ENCODE measurements at regions not wholly inside any gene's neighbourhood (a gene's known extent, or its start where the extent isn't known, plus 50 kb on each side); places are given as distances from the start of the nearest gene placed in this dataset.

DNA sequence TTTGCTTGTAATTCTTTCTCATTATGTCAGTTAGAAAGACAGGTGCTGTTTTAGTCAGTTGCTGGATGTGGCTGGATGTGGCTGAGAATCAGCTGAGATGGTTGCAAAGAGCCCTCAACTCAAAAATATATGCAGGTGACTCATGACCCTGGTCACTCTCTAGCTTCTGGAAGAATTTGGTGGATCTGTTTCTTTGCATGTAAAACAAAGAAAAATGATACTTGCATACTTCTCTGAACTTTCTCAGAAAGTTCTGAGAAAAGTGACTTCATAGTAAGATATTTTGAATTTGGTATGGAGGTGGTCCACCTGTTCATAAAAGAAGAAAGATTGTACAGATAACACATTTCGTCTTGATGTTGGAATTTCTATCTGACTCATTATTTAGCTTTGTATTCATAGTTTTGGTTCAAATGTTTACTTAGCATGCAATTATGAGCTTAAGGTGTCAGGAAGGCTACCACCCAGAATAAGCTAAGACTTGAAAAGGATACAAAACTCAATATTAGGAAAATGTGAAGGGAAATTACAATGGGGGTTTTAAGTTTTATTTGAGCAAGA lies 163.2 kb upstream of the OLIG3 start:
- no peak for FAIRE-seq
- intact Hi-C loops (cut with DNase I), result no loop called here
- Histone ChIP-seq H3K4me1 (ENCODE audit: control insufficient read depth in 2 of 3, insufficient read depth in 2 of 3, low read depth in 1 of 3, low read length in 3 of 3) (no peaks in the 10 kb centered on the region), H3K36me3 (ENCODE audit: control insufficient read depth in 2 of 3, insufficient read depth in 3 of 3, low read length in 3 of 3) (no peaks in the 10 kb centered on the region), H3K9me3 (ENCODE audit: control insufficient read depth in 2 of 3, insufficient read depth in 1 of 3, low read length in 3 of 3) (peaks cover 0 to 10% (median 6%) of the 10 kb centered on the region in 3 donors), H3K4me3 (ENCODE audit: low read length in 3 of 3) (no peak overlapping the region), H3K27ac (ENCODE audit: low read depth in 2 of 2, low read length in 2 of 2) (no peak overlapping the region), H3K27me3 (ENCODE audit: control insufficient read depth, insufficient read depth, low read length) (no peaks in the 10 kb centered on the region), H3K9ac (ENCODE audit: low read length in 3 of 3) (no peak overlapping the region)
- TF ChIP-seq, protein P1, sequence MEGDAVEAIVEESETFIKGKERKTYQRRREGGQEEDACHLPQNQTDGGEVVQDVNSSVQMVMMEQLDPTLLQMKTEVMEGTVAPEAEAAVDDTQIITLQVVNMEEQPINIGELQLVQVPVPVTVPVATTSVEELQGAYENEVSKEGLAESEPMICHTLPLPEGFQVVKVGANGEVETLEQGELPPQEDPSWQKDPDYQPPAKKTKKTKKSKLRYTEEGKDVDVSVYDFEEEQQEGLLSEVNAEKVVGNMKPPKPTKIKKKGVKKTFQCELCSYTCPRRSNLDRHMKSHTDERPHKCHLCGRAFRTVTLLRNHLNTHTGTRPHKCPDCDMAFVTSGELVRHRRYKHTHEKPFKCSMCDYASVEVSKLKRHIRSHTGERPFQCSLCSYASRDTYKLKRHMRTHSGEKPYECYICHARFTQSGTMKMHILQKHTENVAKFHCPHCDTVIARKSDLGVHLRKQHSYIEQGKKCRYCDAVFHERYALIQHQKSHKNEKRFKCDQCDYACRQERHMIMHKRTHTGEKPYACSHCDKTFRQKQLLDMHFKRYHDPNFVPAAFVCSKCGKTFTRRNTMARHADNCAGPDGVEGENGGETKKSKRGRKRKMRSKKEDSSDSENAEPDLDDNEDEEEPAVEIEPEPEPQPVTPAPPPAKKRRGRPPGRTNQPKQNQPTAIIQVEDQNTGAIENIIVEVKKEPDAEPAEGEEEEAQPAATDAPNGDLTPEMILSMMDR (IDR thresholded peaks at IDR 0.05; ENCODE audit: borderline replicate concordance, extremely low read depth, insufficient read depth), result no peak
- no peak for DNase-seq

DNA sequence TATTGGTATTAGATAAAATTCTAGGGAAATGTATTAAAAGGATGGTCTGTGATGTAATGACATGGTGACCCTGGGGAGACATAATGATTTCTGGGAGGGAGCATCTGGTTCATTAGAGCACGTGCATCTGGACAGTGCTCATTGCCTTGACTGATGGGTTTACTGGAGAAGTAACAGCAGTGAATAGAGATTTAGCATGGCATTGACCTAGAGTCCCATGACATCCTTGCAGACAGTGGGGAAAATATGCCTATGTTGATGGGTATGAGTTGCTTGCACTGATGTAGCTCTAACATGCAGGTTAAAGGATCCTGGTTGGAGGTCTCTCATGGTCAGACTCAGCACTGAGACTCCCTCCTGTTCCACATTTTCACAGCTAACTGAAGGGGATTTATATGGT lies 164.1 kb upstream of the OLIG3 start:
- H3K9ac ChIP-seq (ENCODE audit: low read length in 3 of 3), result no peak overlapping the region
- no peaks in the 10 kb centered on the region for H3K27me3 ChIP-seq (ENCODE audit: control insufficient read depth, insufficient read depth, low read length)
- DNase-seq (no peak), FAIRE-seq (no peak)
- TF ChIP-seq, protein P1 (IDR thresholded peaks at IDR 0.05; ENCODE audit: borderline replicate concordance, extremely low read depth, insufficient read depth), result no peak
- intact Hi-C loops (cut with DNase I), result no loop called here
- peaks cover 0 to 7% (median 5%) of the 10 kb centered on the region in 3 donors for H3K9me3 ChIP-seq (ENCODE audit: control insufficient read depth in 2 of 3, insufficient read depth in 1 of 3, low read length in 3 of 3)
- H3K4me3 ChIP-seq (ENCODE audit: low read length in 3 of 3), result no peak overlapping the region
- no peaks in the 10 kb centered on the region for H3K36me3 ChIP-seq (ENCODE audit: control insufficient read depth in 2 of 3, insufficient read depth in 3 of 3, low read length in 3 of 3)
- H3K4me1 ChIP-seq (ENCODE audit: control insufficient read depth in 2 of 3, insufficient read depth in 2 of 3, low read depth in 1 of 3, low read length in 3 of 3), result no peaks in the 10 kb centered on the region
- no peak overlapping the region for H3K27ac ChIP-seq (ENCODE audit: low read depth in 2 of 2, low read length in 2 of 2)

DNA sequence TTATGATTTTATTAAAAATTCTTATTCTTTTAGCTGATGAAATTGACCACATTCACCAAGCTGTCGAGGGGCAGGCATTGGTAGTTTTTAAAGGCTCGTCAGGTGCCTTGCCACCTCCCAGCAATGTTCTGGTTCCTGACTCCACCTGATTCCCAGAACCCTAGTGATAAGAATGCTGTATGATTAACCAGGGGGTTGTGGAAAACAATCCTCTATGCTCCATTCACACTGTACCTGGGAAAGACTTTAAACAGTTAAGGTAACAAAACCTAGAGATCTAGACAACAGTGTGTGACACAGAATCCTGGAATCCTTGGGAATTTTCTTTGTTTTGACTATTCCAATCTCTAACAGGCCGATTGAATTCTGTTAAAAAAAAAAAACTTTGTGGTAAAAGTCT lies 165.7 kb upstream of the OLIG3 start:
- no peak overlapping the region for H3K27ac ChIP-seq (ENCODE audit: low read depth in 2 of 2, low read length in 2 of 2)

More for the DNA sequence above, 165.7 kb upstream of the OLIG3 start:
- no peak overlapping the region for H3K4me3 ChIP-seq (ENCODE audit: low read length in 3 of 3)
- peaks cover 0 to 7% (median 2%) of the 10 kb centered on the region in 3 donors for H3K9me3 ChIP-seq (ENCODE audit: control insufficient read depth in 2 of 3, insufficient read depth in 1 of 3, low read length in 3 of 3)
- intact Hi-C loops (cut with DNase I), result no loop called here
- TF ChIP-seq, protein P1 (IDR thresholded peaks at IDR 0.05; ENCODE audit: borderline replicate concordance, extremely low read depth, insufficient read depth), result no peak
- no peaks in the 10 kb centered on the region for H3K27me3 ChIP-seq (ENCODE audit: control insufficient read depth, insufficient read depth, low read length)
- no peaks in the 10 kb centered on the region for H3K36me3 ChIP-seq (ENCODE audit: control insufficient read depth in 2 of 3, insufficient read depth in 3 of 3, low read length in 3 of 3)
- no peak overlapping the region for H3K9ac ChIP-seq (ENCODE audit: low read length in 3 of 3)
- no peak for FAIRE-seq
- no peak for DNase-seq
- H3K4me1 ChIP-seq (ENCODE audit: control insufficient read depth in 2 of 3, insufficient read depth in 2 of 3, low read depth in 1 of 3, low read length in 3 of 3), result no peaks in the 10 kb centered on the region
